ENCODE measurements at regions not wholly inside any gene's neighbourhood (a gene's known extent, or its start where the extent isn't known, plus 50 kb on each side); places are given as distances from the start of the nearest gene placed in this dataset.

DNA sequence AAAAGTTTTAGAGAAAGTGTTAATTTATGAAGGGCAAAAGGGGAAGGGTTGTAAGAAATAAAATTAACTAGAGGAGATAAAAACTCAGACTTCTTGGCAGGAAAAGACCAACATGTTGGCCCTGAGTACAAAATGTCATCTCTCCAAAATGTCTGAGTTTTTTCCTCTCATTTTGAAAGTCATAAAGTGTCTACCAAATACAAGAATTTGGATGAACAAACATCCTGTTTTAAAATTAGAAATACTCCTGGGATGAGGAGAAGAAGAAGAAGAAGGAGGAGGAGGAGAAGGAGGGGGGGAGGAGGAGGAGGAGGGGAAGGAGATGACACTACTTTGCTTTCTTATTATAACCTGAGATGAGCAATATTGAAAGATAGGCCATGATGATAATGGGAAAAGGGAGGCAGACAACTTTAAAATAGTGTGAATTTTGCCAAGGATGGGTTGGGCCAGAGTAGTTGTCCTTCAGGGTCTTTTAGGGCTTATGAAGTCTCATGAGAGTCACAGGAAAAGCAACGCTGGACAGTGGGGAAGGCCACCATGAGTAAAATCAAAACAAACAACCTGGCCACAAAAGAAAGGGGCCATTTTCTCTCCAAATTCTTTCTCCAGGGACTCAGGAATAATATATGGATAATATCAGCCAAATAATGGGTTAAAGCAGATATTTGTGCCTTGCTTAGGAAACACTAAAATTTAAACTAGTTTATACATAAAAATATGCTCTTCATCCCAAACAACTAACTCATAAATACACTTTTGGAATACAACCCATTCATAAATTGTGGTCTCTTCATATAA lies 632.9 kb downstream of the EPHA3 start:
- TF ChIP-seq POLR2A (IDR thresholded peaks at IDR 0.05): no peak
- TF ChIP-seq, protein P1, sequence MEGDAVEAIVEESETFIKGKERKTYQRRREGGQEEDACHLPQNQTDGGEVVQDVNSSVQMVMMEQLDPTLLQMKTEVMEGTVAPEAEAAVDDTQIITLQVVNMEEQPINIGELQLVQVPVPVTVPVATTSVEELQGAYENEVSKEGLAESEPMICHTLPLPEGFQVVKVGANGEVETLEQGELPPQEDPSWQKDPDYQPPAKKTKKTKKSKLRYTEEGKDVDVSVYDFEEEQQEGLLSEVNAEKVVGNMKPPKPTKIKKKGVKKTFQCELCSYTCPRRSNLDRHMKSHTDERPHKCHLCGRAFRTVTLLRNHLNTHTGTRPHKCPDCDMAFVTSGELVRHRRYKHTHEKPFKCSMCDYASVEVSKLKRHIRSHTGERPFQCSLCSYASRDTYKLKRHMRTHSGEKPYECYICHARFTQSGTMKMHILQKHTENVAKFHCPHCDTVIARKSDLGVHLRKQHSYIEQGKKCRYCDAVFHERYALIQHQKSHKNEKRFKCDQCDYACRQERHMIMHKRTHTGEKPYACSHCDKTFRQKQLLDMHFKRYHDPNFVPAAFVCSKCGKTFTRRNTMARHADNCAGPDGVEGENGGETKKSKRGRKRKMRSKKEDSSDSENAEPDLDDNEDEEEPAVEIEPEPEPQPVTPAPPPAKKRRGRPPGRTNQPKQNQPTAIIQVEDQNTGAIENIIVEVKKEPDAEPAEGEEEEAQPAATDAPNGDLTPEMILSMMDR (IDR thresholded peaks at IDR 0.05): no peak
- TF ChIP-seq POLR2AphosphoS5 (IDR thresholded peaks at IDR 0.05): no peak
